Activated T-helper 2 cell treated with anti-CD3 and anti-CD28 coated beads, Interferon-gamma antibody, Interleukin-2, Interleukin-4, amounts not matched to agents 10 μg/mL and 5 μg/mL and 100 μg/mL, durations not matched to agents 14 hours and 24 hours and 36 hours (primary cell): ENCODE measurements at regions not wholly inside any gene's neighbourhood (a gene's known extent, or its start where the extent isn't known, plus 50 kb on each side); places are given as distances from the start of the nearest gene placed in this dataset.

Source experiments
- DNase-seq: peaks from one replicate; pipeline ENCODE4 v3.0.0; 2021; ENCODE audit warnings: low spot score
- H3K27ac Mint-ChIP-seq: one replicate; pipeline ENCODE4 v1.8.0; 2021; ENCODE audit warnings: mixed read lengths
- H3K27me3 Mint-ChIP-seq: one replicate; pipeline ENCODE4 v1.8.0; 2021; ENCODE audit warnings: low read depth, mixed read lengths
- H3K36me3 Mint-ChIP-seq: one replicate; pipeline ENCODE4 v1.8.0; 2021; ENCODE audit warnings: low read depth, mixed read lengths
- H3K4me1 Mint-ChIP-seq: one replicate; pipeline ENCODE4 v1.8.0; 2021; ENCODE audit warnings: low read depth, mixed read lengths
- H3K4me3 Mint-ChIP-seq: one replicate; pipeline ENCODE4 v1.8.0; 2021; ENCODE audit warnings: low read depth, mild to moderate bottlenecking, moderate library complexity, mixed read lengths
- H3K9me3 Mint-ChIP-seq: one replicate; pipeline ENCODE4 v1.8.0; 2021; ENCODE audit warnings: mixed read lengths
- intact Hi-C: fragments of 100-400 bp; cut with micrococcal nuclease; formaldehyde crosslinking; loops from one replicate; pipeline ENCODE4 v1.15.1; 2023

DNA sequence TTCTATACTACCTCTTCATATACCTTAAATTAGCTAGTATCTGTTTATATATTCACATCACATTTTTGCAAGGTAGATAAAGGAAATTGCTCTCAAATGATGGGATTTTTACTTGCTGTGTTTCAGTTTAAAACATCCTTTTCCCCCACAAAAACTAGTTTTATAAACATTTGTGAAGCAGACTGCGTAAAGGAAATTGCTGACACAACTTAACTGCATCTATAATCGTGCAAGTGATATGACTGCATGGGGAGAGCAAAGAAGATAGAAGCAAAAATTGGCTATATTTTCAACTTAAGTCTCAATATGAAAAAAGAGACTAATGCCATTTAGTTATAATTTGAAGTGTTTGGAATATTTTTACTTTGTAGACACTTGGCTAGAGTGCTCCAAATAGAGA lies 385.2 kb downstream of the C4orf33 start:
- Mint-ChIP-seq H3K27me3 (no peaks in the 10 kb centered on the region), H3K4me3 (no peak overlapping the region), H3K36me3 (no peaks in the 10 kb centered on the region), H3K4me1 (no peaks in the 10 kb centered on the region), H3K9me3 (no peaks in the 10 kb centered on the region), H3K27ac (no peak overlapping the region)
- intact Hi-C loops, result no loop called here
- no peak for DNase-seq

DNA sequence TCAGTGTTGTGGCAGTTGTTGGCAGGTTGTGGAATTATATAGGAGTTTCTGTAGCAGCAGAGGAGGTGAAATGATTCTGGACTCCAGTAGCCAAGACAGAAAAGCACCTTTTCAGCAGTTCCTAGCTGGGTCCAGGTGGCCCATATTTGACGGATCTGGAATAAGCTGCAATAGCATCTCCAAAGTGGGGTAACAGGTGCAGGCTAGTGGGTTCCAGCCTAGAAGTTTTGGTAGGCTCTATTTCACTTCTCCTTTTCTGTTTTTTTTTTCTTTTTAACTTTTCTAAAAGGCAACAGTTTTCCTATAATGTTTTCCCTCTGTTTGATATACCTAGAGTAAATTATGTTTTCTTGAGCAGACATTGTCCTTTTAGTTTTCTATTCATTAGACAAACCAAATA lies 392.5 kb downstream of the C4orf33 start:
- DNase-seq, result no peak
- Mint-ChIP-seq H3K9me3 (no peaks in the 10 kb centered on the region), H3K4me1 (no peaks in the 10 kb centered on the region), H3K36me3 (no peaks in the 10 kb centered on the region), H3K27me3 (no peaks in the 10 kb centered on the region), H3K4me3 (no peak overlapping the region), H3K27ac (no peak overlapping the region)
- intact Hi-C loops, result no loop called here

DNA sequence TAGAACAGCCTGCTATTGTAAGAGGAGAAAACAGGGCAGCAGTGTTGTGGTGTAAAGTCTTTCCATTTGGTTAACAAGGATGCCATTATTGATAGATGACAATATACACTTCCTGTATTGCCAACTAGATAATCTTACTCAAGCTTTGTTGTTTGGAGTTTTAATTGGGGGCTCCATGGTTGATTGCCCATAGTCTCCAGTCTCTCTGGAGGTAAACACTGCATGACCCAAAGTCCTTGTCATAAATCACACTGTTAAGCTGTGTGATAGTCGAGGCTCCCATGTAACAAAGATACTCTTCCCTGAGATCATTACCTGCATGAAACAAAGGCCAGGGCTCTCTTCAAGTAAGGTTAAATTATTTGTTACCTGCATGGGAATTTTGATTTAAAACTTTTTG lies 394.6 kb downstream of the C4orf33 start:
- Mint-ChIP-seq H3K4me3 (no peak overlapping the region), H3K27me3 (no peaks in the 10 kb centered on the region), H3K27ac (no peak overlapping the region), H3K36me3 (no peaks in the 10 kb centered on the region), H3K9me3 (no peaks in the 10 kb centered on the region), H3K4me1 (no peaks in the 10 kb centered on the region)
- intact Hi-C loops, result no loop called here
- DNase-seq, result no peak

DNA sequence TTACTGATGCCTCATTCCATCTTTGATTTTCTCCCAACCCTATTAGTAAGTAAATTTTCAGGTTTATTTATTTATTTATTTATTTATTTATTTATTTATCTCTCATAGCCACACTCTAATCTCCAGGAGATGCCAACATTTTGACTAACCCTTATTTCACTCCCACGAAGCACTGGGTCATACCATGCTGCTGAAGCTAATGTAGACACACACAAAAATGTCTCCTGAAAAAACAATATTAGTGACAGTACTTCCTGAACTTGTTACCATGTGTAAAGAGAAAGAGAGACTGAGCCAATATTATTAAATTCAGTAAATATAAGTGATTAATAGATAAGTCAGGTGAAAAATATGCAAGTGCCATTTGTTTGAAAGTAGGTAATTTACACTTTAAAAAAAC lies 402.7 kb downstream of the C4orf33 start:
- Mint-ChIP-seq H3K27ac (no peak overlapping the region), H3K4me1 (no peaks in the 10 kb centered on the region), H3K36me3 (no peaks in the 10 kb centered on the region), H3K9me3 (no peaks in the 10 kb centered on the region), H3K27me3 (no peaks in the 10 kb centered on the region), H3K4me3 (no peak overlapping the region)
- intact Hi-C loops, result no loop called here
- no peak for DNase-seq

DNA sequence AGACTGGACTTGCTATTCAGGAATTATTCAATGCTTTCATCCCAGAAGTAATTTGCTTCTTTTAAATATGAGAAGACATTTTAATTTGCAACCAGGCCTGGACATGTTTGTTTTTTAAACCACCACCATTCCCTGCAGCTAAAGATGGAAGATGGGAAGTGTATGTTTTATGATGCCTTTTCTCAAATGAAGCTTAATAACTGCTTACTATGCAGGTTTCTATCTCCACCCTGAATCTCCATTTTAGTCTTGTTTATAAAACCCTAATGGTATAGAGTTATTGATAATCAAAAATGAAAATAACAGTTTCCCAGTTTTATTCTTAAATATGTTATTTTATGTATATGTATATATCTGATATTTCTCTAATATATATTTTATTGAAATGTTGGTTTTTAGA lies 418.9 kb downstream of the C4orf33 start:
- Mint-ChIP-seq H3K27me3 (no peaks in the 10 kb centered on the region), H3K4me3 (no peak overlapping the region), H3K36me3 (no peaks in the 10 kb centered on the region), H3K27ac (no peak overlapping the region), H3K4me1 (no peaks in the 10 kb centered on the region), H3K9me3 (no peaks in the 10 kb centered on the region)
- intact Hi-C loops, result no loop called here
- DNase-seq, result no peak

DNA sequence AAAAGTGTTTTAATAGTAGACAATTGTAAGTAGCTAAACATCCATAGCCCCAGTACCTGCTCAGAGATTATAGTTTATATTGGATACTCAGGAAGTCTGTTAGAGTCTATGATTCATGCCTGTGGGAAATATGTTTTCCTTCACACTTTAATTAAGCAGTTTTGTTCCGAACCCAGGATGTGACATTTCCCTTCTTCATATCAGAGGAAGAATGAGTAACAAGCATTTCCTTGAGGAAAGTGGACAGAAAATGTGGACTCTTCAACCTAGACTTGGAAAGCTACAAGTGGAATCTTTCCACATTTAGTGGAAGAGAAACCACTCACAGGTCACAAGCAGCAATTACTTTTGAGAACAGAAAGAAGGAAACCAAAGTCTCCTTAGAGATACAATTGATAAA lies 419.4 kb downstream of the C4orf33 start:
- Mint-ChIP-seq H3K4me3 (no peak overlapping the region), H3K9me3 (no peaks in the 10 kb centered on the region), H3K27ac (no peak overlapping the region), H3K4me1 (no peaks in the 10 kb centered on the region), H3K27me3 (no peaks in the 10 kb centered on the region), H3K36me3 (no peaks in the 10 kb centered on the region)
- no peak for DNase-seq
- intact Hi-C loops, result no loop called here

DNA sequence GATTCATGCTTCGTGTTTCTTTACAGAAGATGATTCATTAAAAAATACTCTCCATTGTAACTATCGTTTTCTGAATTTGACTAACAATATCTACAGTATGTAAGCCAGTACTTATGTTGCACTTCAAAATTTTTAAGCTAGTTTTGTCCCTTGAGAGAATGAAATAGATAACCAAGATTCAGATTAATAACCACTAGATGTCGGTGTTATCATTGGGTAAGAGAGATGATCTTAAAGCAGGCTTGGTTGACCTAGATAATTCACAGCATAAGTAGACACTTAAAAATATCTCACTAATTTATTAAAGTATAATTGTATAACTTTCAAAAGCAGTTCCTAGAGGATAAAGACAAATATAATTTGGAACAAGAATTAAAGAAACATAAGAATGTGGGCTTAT lies 430.9 kb downstream of the C4orf33 start:
- no peak for DNase-seq
- Mint-ChIP-seq H3K4me3 (no peak overlapping the region), H3K27ac (no peak overlapping the region), H3K36me3 (no peaks in the 10 kb centered on the region), H3K4me1 (no peaks in the 10 kb centered on the region), H3K9me3 (no peaks in the 10 kb centered on the region), H3K27me3 (no peaks in the 10 kb centered on the region)
- intact Hi-C loops, result no loop called here

DNA sequence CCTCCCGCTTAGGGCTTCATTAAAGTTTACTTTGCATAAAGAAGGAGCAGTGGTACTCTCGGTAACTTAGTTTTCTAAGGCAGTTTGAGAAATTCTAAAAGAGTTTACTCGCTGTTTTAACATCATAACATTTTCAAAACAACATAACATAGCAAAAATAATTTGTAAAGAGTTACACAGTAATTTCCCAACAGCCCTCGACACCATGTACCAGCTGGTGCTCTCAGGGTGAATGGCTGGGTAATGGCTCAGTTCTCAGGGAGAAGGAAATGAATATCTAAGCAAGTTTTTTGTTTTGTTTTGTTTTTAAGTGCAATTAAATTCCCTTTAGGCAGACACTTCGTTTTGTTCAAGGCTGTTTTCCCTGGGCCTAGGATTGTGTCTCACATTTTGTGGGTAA lies 435.3 kb downstream of the C4orf33 start:
- Mint-ChIP-seq H3K4me1 (peaks cover 6% of the 10 kb centered on the region), H3K9me3 (no peaks in the 10 kb centered on the region), H3K36me3 (no peaks in the 10 kb centered on the region), H3K4me3 (no peak overlapping the region), H3K27ac (no peak overlapping the region), H3K27me3 (no peaks in the 10 kb centered on the region)
- intact Hi-C loops, result no loop called here
- DNase-seq, result no peak

DNA sequence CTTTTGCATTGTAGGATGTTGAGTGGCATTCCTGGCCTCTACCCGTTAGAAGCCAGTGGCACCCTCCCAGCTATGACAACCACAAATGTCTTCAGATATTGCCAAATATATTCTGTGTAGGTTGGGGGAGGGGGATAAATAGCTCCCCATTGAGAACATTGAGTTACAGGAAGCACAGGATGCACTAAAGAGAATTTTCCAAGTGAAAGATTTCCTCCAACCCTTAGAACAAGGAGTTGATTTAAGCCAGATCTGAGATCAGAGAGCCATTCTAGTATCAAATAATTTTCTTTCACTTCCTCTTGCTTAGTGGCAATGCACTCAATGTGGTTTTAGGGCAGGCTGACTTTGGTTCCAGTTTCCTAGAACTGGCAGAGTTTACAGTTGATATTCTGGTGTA lies 436.6 kb downstream of the C4orf33 start:
- H3K27ac Mint-ChIP-seq, result no peak overlapping the region
- H3K4me1 Mint-ChIP-seq, result peaks cover 6% of the 10 kb centered on the region
- intact Hi-C loops, result no loop called here
- H3K4me3 Mint-ChIP-seq, result no peak overlapping the region
- no peaks in the 10 kb centered on the region for H3K36me3 Mint-ChIP-seq
- H3K27me3 Mint-ChIP-seq, result no peaks in the 10 kb centered on the region
- no peaks in the 10 kb centered on the region for H3K9me3 Mint-ChIP-seq
- DNase-seq, result no peak

DNA sequence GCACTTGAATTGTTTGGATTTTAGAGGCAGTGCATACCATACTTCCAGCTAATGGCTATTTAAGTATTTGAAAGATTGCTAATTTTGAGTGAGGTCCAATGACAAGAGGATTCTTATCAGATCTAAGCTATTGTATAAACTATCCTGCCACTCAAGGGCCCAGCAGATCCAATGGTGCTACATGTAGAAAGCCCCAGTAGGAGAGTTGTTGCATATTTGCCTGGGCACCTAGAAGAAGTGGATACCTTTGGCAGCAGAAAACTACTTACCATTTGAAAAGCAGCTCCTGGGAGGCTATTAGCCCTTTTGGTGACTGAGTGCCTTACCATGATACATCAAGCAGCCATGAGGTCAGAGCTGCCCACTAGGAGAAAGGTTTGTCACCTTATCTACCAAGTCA lies 447.3 kb downstream of the C4orf33 start:
- Mint-ChIP-seq H3K36me3 (no peaks in the 10 kb centered on the region), H3K27me3 (no peaks in the 10 kb centered on the region), H3K9me3 (no peaks in the 10 kb centered on the region), H3K4me1 (no peaks in the 10 kb centered on the region), H3K27ac (no peak overlapping the region), H3K4me3 (no peak overlapping the region)
- intact Hi-C loops, result no loop called here
- DNase-seq, result no peak

DNA sequence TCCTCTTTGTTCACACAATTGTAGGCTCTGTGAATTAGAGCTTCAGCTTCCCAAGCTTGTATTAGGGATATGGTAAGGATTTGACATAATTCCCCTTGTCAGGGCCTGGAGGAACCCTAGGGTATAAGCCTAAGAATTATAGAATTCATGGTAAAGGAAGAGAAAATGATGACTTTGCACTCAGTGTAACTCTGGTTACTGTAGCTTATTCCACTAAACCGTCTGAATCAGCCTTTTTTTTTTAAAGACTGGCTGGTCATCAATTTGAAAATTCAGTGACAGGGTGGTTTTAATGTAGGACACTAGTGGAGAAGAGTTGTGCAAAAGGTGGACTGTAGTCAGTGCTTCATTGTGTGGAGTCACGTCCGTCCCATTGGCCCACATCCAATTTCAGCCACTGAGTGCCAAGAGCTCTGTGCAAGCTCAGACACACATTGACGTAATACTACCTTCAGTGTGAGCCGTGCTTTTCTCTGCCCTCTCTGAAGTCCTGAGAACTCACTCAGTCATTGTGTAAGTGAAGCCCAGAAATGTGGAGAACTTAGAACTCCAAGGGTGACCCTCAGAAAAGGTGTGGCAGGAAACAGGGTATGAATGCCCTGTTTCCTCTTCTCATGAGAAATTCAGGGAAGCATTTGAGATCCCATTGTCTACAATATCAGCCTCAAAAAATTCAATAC lies 449.8 kb downstream of the C4orf33 start:
- Mint-ChIP-seq H3K9me3 (no peaks in the 10 kb centered on the region), H3K4me1 (no peaks in the 10 kb centered on the region), H3K4me3 (no peak overlapping the region), H3K36me3 (no peaks in the 10 kb centered on the region), H3K27me3 (no peaks in the 10 kb centered on the region), H3K27ac (no peak overlapping the region)
- no peak for DNase-seq
- intact Hi-C loops, result no loop called here

DNA sequence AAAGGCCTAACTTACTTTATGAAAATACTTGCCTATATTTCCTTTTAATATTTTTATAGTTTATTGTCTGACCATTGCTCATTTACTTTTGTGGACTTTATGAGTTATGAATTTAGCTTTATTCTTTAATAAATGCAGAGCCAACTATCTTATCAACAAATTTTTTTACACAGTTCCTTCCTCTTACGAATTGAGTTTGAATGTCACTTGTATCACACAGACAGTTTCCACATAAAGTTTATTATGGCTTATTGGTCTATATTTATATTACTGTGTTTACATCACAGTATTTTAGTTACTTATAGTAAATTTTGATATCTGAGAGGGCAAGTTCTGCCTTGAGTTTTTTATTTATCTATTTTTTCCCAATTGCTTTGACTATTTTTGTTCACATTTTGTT lies 450.6 kb downstream of the C4orf33 start:
- Mint-ChIP-seq H3K27me3 (no peaks in the 10 kb centered on the region), H3K27ac (no peak overlapping the region), H3K36me3 (no peaks in the 10 kb centered on the region), H3K4me3 (no peak overlapping the region), H3K4me1 (no peaks in the 10 kb centered on the region), H3K9me3 (no peaks in the 10 kb centered on the region)
- no peak for DNase-seq
- intact Hi-C loops, result no loop called here

DNA sequence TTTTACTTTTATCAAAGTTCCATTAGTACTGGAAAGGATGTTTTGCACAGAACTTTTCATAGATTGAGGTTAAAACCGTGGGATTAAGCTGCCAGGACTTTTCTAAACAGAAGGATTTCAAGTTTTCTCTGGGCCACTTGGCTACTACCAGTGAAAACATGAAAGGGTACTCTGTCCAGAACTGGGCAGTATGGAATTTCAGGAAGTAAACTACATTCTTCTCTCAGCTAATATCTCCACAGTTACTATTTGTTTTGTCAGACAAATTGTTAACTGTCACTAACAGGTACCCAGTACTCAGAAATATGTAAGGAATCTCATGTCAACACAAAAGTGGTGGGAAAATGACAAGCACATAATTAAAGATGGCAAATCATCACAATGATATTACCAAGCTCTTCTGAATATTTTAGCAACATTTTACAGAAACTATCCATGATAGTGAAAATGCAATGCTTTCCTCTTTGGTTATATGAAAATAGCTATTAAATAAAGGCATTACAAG lies 454.4 kb downstream of the C4orf33 start:
- H3K4me3 Mint-ChIP-seq, result no peak overlapping the region
- H3K36me3 Mint-ChIP-seq, result no peaks in the 10 kb centered on the region
- no peaks in the 10 kb centered on the region for H3K27me3 Mint-ChIP-seq
- no peaks in the 10 kb centered on the region for H3K4me1 Mint-ChIP-seq
- H3K27ac Mint-ChIP-seq, result no peak overlapping the region
- DNase-seq, result no peak
- intact Hi-C loops, result no loop called here
- no peaks in the 10 kb centered on the region for H3K9me3 Mint-ChIP-seq

DNA sequence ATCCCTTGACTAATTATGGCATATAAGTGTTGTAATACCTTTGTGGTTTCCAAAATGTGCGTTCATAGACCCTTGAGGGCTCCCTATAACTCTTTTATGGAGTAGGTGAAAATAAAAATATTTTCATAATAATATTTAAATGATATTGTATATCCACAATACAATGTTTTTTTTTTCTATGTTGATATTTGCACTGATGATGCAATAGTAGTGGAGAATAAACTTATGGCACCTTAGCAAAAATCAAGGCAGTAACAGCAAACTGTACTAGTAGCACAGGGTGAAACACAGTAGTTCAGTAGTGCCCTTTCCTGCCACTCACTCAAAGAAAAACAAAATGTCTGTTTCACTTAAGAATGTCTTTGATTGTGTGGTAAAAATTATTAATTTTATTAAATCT lies 465.3 kb downstream of the C4orf33 start:
- no peak for DNase-seq
- no peaks in the 10 kb centered on the region for H3K4me1 Mint-ChIP-seq
- no peak overlapping the region for H3K4me3 Mint-ChIP-seq
- no peaks in the 10 kb centered on the region for H3K36me3 Mint-ChIP-seq
- H3K27me3 Mint-ChIP-seq, result no peaks in the 10 kb centered on the region
- intact Hi-C loops, result no loop called here
- H3K27ac Mint-ChIP-seq, result no peak overlapping the region
- H3K9me3 Mint-ChIP-seq, result no peaks in the 10 kb centered on the region
